GM08714 (cell line): ENCODE measurements at regions not wholly inside any gene's neighbourhood (a gene's known extent, or its start where the extent isn't known, plus 50 kb on each side); places are given as distances from the start of the nearest gene placed in this dataset.

Source experiments
- H3K4me3 ChIP-seq: fragments of 200-500 bp; sonication (Bioruptor generic); 2 replicates; pipeline ENCODE4 v1.5.1; 2014; ENCODE audit warnings: mild to moderate bottlenecking, low read length, inconsistent platforms
- ZNF274 ChIP-seq: IDR thresholded peaks from 2 replicates; pipeline ENCODE4 v1.6.1; 2012; ENCODE audit warnings: mild to moderate bottlenecking, low read depth, low read length

- no peak overlapping the region for H3K4me3 ChIP-seq
- no peak for TF ChIP-seq ZNF274
Observed at GRCh38 chr5:153403470-153403869, 87.0 kb upstream of the GRIA1 start.

DNA sequence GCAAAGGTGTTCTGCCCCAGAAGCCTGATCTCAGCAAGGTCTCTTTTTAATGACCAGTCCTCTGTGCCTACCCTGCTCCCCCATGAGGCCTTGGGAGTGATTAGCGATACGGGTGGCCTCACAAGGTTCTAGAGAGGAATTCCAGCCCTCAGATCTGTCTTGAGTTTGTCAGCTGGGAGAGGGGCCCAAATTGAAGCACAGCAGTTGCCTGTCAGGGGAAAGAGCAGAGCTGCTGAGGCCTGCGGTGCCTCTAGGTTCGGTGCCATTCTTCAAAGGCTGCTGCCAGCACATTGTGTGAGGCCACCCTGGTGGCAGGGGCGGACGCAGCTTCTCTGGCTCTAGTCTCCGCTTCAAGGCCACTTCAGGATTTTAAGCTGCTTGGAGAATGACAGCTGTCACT lies 85.7 kb upstream of the GRIA1 start:
- no peak overlapping the region for H3K4me3 ChIP-seq
- TF ChIP-seq ZNF274: no peak

DNA sequence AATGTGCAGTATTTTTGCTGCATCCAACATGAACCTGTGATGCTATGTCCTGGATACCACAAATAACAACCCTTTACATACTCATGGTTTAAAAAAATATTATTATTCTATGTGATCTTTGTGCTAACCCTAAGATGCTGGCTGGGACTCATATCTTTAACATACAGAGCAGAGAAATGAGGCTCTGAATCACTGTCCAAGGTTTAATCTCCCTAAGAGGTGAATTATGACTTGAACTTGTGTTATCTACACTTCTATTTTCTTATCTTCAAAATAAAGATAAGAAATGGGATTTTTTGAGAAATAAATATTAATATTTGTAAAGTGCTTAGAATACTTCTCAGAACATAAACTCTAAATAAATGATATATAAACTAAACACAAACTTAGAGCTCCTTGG lies 68.8 kb upstream of the GRIA1 start:
- H3K4me3 ChIP-seq: no peak overlapping the region
- TF ChIP-seq ZNF274: no peak

GRCh38 chr5:153425914-153426313 lies 64.6 kb upstream of the GRIA1 start:
- no peak for TF ChIP-seq ZNF274

DNA sequence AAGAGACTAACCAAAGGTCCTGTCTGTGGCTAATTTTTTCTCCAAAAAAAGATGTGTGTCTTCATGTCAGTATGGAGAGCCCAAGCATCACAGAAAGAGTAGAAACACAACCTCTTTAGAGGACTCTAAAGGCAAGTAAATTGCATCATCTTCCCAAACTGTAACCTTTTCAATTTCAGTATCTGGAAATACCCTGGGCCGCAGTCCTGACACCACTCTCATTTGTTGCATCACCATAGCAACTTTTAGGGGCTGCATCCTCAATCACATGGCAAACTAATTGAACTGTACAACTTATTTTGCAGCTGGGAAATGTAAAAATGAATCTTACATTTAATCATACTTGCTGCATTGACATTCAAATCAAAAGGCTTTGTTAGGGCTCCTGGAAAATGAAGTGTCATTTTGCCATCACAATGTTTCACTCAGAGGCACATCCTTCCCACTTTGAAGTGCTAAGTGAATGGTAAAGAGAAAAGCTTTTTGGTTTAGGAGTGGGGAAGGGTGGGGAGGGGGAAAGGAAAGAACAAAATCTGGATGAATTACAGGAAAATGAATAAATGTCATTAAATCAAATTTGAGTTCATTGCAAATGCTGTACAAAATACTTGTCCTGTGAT lies 60.6 kb upstream of the GRIA1 start:
- no peak overlapping the region for H3K4me3 ChIP-seq
- no peak for TF ChIP-seq ZNF274

More at GRCh38 chr5:153425914-153426313, 64.6 kb upstream of the GRIA1 start:
- H3K4me3 ChIP-seq: no peak overlapping the region

GRCh38 chr5:153432583-153432982 lies 57.9 kb upstream of the GRIA1 start:
- no peak overlapping the region for H3K4me3 ChIP-seq
- no peak for TF ChIP-seq ZNF274

DNA sequence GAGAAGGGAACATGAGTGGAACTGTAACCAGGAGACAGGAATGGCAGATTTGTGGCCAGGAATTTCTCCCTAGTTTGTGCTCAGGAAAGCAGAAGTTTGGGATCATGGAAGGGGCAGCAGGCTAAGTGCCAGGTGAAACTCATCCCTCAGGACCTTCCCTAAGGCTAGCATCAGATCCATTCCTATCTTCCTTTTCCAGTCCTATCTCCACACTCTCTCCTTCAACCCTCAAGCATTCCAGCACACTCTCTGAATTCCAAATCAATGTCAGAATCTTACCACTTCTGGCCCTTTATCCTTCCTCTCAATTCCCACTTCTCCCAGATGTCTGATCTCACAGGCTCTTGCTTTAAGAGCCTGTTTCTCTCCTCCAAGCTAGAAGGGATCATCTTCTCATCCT lies 53.2 kb upstream of the GRIA1 start:
- no peak for TF ChIP-seq ZNF274
- H3K4me3 ChIP-seq: no peak overlapping the region

- H3K4me3 ChIP-seq: no peak overlapping the region
- no peak for TF ChIP-seq ZNF274
Observed at GRCh38 chr5:153439130-153439529, 51.3 kb upstream of the GRIA1 start.
